ENCODE measurements at regions not wholly inside any gene's neighbourhood (a gene's known extent, or its start where the extent isn't known, plus 50 kb on each side); places are given as distances from the start of the nearest gene placed in this dataset.
A peak's percentile ranks its signal among the peaks of the same experiment; 100 is the strongest.

DNA sequence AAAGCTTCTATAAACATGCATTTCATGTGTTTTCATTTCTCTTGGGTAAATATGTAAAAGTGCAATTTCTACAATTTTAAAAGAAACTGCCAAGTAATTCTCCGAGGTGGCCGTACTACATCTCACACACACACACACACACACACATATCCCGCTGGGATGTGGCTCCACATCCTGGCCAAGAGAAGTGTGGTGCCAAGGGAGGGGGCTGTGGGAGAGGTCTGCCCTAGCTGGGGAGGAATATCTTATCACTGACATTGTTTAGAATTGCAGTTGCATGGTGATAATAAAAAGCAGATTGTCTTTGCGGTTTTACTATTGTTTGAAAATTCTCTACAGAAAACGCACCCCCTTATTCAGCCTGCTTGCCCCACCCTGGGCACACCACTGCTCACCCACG, 558.4 kb downstream of the BNC2 start:
- DNase-seq (ENCODE audit: insufficient read length, low spot score, missing footprints), result peak; percentile 48
- Histone ChIP-seq H3K27me3 (ENCODE audit: insufficient read depth, low read length) (no peaks in the 10 kb centered on the region), H3K4me2 (ENCODE audit: insufficient read depth, low read length) (no peak overlapping the region), H3K4me3 (ENCODE audit: insufficient read depth, low read length) (no peak overlapping the region), H3K79me2 (ENCODE audit: insufficient read depth, low read length) (no peaks in the 10 kb centered on the region), H3K4me1 (ENCODE audit: insufficient read depth, low read length) (no peaks in the 10 kb centered on the region), H4K20me1 (ENCODE audit: insufficient read depth, low read length) (no peaks in the 10 kb centered on the region), H2AFZ (ENCODE audit: low read length) (no peak overlapping the region), H3K27ac (ENCODE audit: low read depth, low read length) (no peak overlapping the region), H3K9me3 (ENCODE audit: low read depth, low read length) (no peaks in the 10 kb centered on the region), H3K36me3 (ENCODE audit: insufficient read depth, low read length) (no peaks in the 10 kb centered on the region)
- no peak for TF ChIP-seq CTCF (IDR thresholded peaks at IDR 0.05; ENCODE audit: extremely low read depth, low read depth, low read length)

DNA sequence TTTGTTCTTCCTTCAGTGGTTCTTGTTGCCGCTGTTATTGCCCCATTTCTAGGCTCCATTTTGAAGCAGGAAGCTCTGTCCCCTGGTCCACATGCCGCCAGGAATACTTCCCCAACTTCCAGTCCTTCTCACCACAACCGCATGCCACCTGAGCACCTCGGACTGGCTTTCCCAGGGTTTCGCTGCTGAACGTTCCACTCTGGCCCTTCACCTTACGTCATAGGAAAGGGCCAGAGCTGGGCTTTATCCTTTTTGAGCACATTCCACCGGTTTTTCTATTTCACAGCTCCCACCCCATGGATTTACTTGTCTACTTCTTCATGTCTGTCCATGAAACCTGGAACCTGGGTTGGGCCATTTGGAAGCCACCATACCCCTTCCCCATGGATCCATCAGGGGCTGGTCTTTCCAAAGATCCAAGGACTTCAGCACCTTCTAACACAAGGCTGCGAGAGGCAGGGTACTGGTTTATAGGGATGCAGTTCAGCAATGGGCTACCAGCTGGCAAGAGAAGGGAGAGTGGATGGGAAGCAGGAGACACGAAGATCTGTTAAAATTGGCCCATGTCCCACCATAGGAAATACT, 557.4 kb downstream of the BNC2 start:
- DNase-seq (ENCODE audit: insufficient read length, low spot score, missing footprints), result peak; percentile 29
- no peaks in the 10 kb centered on the region for H3K36me3 ChIP-seq (ENCODE audit: insufficient read depth, low read length)
- no peaks in the 10 kb centered on the region for H3K27me3 ChIP-seq (ENCODE audit: insufficient read depth, low read length)
- H3K79me2 ChIP-seq (ENCODE audit: insufficient read depth, low read length), result no peaks in the 10 kb centered on the region
- no peak overlapping the region for H3K27ac ChIP-seq (ENCODE audit: low read depth, low read length)
- TF ChIP-seq CTCF (IDR thresholded peaks at IDR 0.05; ENCODE audit: extremely low read depth, low read depth, low read length), result no peak
- no peaks in the 10 kb centered on the region for H4K20me1 ChIP-seq (ENCODE audit: insufficient read depth, low read length)
- no peak overlapping the region for H3K4me3 ChIP-seq (ENCODE audit: insufficient read depth, low read length)
- H3K9me3 ChIP-seq (ENCODE audit: low read depth, low read length), result no peaks in the 10 kb centered on the region
- no peaks in the 10 kb centered on the region for H3K4me1 ChIP-seq (ENCODE audit: insufficient read depth, low read length)
- no peak overlapping the region for H3K4me2 ChIP-seq (ENCODE audit: insufficient read depth, low read length)
- no peak overlapping the region for H2AFZ ChIP-seq (ENCODE audit: low read length)

DNA sequence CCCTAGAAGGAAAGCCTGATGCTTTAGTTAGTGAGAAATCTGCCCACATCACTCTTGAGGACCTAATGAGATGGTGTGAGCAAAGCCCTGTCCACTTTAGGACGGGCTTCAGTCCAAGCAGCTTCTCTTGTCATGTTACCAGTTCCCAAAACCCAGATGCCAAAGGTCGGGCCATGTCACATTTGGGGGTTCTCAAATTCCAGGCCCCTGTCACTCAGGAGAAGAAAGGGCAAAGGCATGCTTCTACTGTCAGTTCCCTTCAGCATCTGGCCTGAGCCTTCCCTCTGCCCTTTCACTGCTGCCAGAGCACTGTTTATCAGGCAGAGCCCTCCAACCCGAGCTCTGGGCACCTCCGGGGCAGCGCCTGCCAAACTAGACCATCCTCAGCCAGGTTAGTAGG, 556.0 kb downstream of the BNC2 start:
- Histone ChIP-seq H3K9me3 (ENCODE audit: low read depth, low read length) (no peaks in the 10 kb centered on the region), H3K27ac (ENCODE audit: low read depth, low read length) (no peak overlapping the region), H3K4me1 (ENCODE audit: insufficient read depth, low read length) (no peaks in the 10 kb centered on the region), H3K79me2 (ENCODE audit: insufficient read depth, low read length) (no peaks in the 10 kb centered on the region), H3K27me3 (ENCODE audit: insufficient read depth, low read length) (no peaks in the 10 kb centered on the region), H2AFZ (ENCODE audit: low read length) (no peak overlapping the region), H3K4me2 (ENCODE audit: insufficient read depth, low read length) (no peak overlapping the region), H4K20me1 (ENCODE audit: insufficient read depth, low read length) (no peaks in the 10 kb centered on the region), H3K4me3 (ENCODE audit: insufficient read depth, low read length) (no peak overlapping the region), H3K36me3 (ENCODE audit: insufficient read depth, low read length) (no peaks in the 10 kb centered on the region)
- TF ChIP-seq CTCF (IDR thresholded peaks at IDR 0.05; ENCODE audit: extremely low read depth, low read depth, low read length), result no peak
- DNase-seq (ENCODE audit: insufficient read length, low spot score, missing footprints), result no peak

DNA sequence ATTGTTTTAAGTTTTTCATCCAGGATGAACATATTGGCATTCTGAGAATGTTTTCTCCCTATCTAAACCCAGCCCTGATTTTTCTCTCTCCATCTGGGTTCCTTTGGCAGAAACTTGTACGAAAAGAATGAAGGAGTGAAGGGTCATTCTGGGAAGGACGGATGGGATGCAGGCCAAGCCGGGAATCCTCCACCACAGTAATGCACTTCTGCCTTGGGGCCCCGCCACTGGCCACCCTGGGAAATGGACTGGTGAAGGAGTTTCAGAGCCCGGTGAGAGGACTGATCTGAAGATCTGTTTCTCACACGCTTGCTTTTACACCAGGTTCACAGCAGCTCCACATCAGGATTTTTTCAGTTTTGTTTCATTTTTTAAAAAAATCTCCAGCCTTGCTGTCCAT, 554.8 kb downstream of the BNC2 start:
- H3K4me1 ChIP-seq (ENCODE audit: insufficient read depth, low read length), result no peaks in the 10 kb centered on the region
- TF ChIP-seq CTCF (IDR thresholded peaks at IDR 0.05; ENCODE audit: extremely low read depth, low read depth, low read length), result no peak
- no peaks in the 10 kb centered on the region for H3K36me3 ChIP-seq (ENCODE audit: insufficient read depth, low read length)
- no peak overlapping the region for H3K4me2 ChIP-seq (ENCODE audit: insufficient read depth, low read length)
- no peaks in the 10 kb centered on the region for H4K20me1 ChIP-seq (ENCODE audit: insufficient read depth, low read length)
- H3K27ac ChIP-seq (ENCODE audit: low read depth, low read length), result no peak overlapping the region
- no peaks in the 10 kb centered on the region for H3K9me3 ChIP-seq (ENCODE audit: low read depth, low read length)
- H3K4me3 ChIP-seq (ENCODE audit: insufficient read depth, low read length), result no peak overlapping the region
- H3K27me3 ChIP-seq (ENCODE audit: insufficient read depth, low read length), result no peaks in the 10 kb centered on the region
- no peak overlapping the region for H2AFZ ChIP-seq (ENCODE audit: low read length)
- DNase-seq (ENCODE audit: insufficient read length, low spot score, missing footprints), result peak; percentile 69
- no peaks in the 10 kb centered on the region for H3K79me2 ChIP-seq (ENCODE audit: insufficient read depth, low read length)

All from osteoblast (primary cell).